Thoracic aorta (tissue), 2 donors: ENCODE measurements at regions not wholly inside any gene's neighbourhood (a gene's known extent, or its start where the extent isn't known, plus 50 kb on each side); places are given as distances from the start of the nearest gene placed in this dataset.

Source experiments
- ATAC-seq: fragments of 150-250 bp; one replicate; pipeline ENCODE4 v1.8.0; 2017; ENCODE audit warnings: low read depth; ENCODE audit not compliant: insufficient number of reproducible peaks, low FRiP score
- DNase-seq: peaks from one replicate; pipeline ENCODE4 v3.0.0-alpha.2; 2020; ENCODE audit warnings: low spot score
- H3K27ac ChIP-seq, 2 donors: fragments of 200-600 bp; sonication (generic); 1 replicate in 1 of 2; 2 replicates in 1 of 2; pipeline ENCODE4 v1.5.1; 2016; ENCODE audit warnings: mild to moderate bottlenecking in 2 of 2, moderate library complexity in 2 of 2
- H3K27me3 ChIP-seq: fragments of 200-600 bp; sonication (generic); replicated peaks from 2 replicates; pipeline ENCODE4 v1.6.0; 2016; ENCODE audit warnings: mild to moderate bottlenecking; ENCODE audit not compliant: insufficient read depth
- H3K36me3 ChIP-seq: fragments of 200-600 bp; sonication (generic); one replicate; pipeline ENCODE4 v1.5.1; 2016
- H3K4me1 ChIP-seq, 2 donors: fragments of 200-600 bp; sonication (generic); 1 replicate in 1 of 2; 2 replicates in 1 of 2; pipeline versions ENCODE4 v1.5.1 to v1.6.0; 2016; ENCODE audit warnings: low read depth in 2 of 2, mild to moderate bottlenecking in 1 of 2; ENCODE audit not compliant: control insufficient read depth in 1 of 2
- H3K4me3 ChIP-seq: fragments of 200-600 bp; sonication (generic); 2 replicates; pipeline ENCODE4 v1.5.1; 2016; ENCODE audit warnings: mild to moderate bottlenecking
- H3K9me3 ChIP-seq: fragments of 200-600 bp; sonication (generic); 2 replicates; pipeline ENCODE4 v1.5.1; 2016
- CTCF ChIP-seq: fragments of 200-600 bp; sonication (generic); IDR thresholded peaks from one replicate; pipeline ENCODE4 v1.5.1; 2019; ENCODE audit warnings: antibody characterized with exemption

GRCh38 chr9:108158236-108158995 is 668.8 kb upstream of the KLF4 start:
- H3K36me3 ChIP-seq = no peaks in the 10 kb centered on the region
- no peak for TF ChIP-seq CTCF
- no peak overlapping the region for H3K27ac ChIP-seq
- DNase-seq (no peak), ATAC-seq (no peak)
- H3K4me3 ChIP-seq = no peak overlapping the region
- no peaks in the 10 kb centered on the region for H3K27me3 ChIP-seq
- no peaks in the 10 kb centered on the region for H3K9me3 ChIP-seq
- H3K4me1 ChIP-seq = peaks cover 13 to 17% of the 10 kb centered on the region in 2 donors

GRCh38 chr9:108156270-108156998 is 666.9 kb upstream of the KLF4 start:
- Histone ChIP-seq H3K4me3 (no peak overlapping the region), H3K36me3 (no peaks in the 10 kb centered on the region), H3K9me3 (no peaks in the 10 kb centered on the region), H3K4me1 (peaks cover 13 to 17% of the 10 kb centered on the region in 2 donors), H3K27me3 (no peaks in the 10 kb centered on the region), H3K27ac (no peak overlapping the region)
- no peak for ATAC-seq
- no peak for TF ChIP-seq CTCF
- DNase-seq = no peak

- DNase-seq (no peak), ATAC-seq (no peak)
- H3K27me3 ChIP-seq = no peaks in the 10 kb centered on the region
- H3K4me3 ChIP-seq = no peak overlapping the region
- no peaks in the 10 kb centered on the region for H3K9me3 ChIP-seq
- H3K27ac ChIP-seq = no peak overlapping the region
- peaks cover 13 to 17% of the 10 kb centered on the region in 2 donors for H3K4me1 ChIP-seq
- no peak for TF ChIP-seq CTCF
- H3K36me3 ChIP-seq = no peaks in the 10 kb centered on the region
Measured at GRCh38 chr9:108153416-108153815, 663.8 kb upstream of the KLF4 start.

- Histone ChIP-seq H3K9me3 (no peaks in the 10 kb centered on the region), H3K27ac (no peak overlapping the region), H3K4me3 (no peak overlapping the region), H3K27me3 (no peaks in the 10 kb centered on the region), H3K36me3 (no peaks in the 10 kb centered on the region), H3K4me1 (peaks cover 13% of the 10 kb centered on the region in 2 donors)
- DNase-seq = no peak
- no peak for ATAC-seq
- no peak for TF ChIP-seq CTCF
Measured at GRCh38 chr9:108150736-108151586, 661.4 kb upstream of the KLF4 start.

GRCh38 chr9:108149326-108149725 is 659.8 kb upstream of the KLF4 start:
- no peak for DNase-seq
- Histone ChIP-seq H3K36me3 (no peaks in the 10 kb centered on the region), H3K27ac (no peak overlapping the region), H3K4me1 (no peaks in the 10 kb centered on the region), H3K9me3 (no peaks in the 10 kb centered on the region), H3K4me3 (no peak overlapping the region), H3K27me3 (no peaks in the 10 kb centered on the region)
- no peak for ATAC-seq
- TF ChIP-seq CTCF = no peak
